H1 (cell line): ENCODE measurements at regions not wholly inside any gene's neighbourhood (a gene's known extent, or its start where the extent isn't known, plus 50 kb on each side); places are given as distances from the start of the nearest gene placed in this dataset.

Experiments used
- CHD7 ChIP-seq: fragments of 300-600 bp; sonication (generic); IDR thresholded peaks from 2 replicates; pipeline ENCODE4 v1.7.1; 2012; ENCODE audit warnings: low read length, moderate library complexity, mild to moderate bottlenecking, inconsistent platforms; ENCODE audit not compliant: insufficient replicate concordance
- EP300 ChIP-seq, 2 experiments: IDR thresholded peaks; 1 replicate in 1 of 2; 2 replicates in 1 of 2; pipeline ENCODE4 v1.6.1; 2011 to 2012; ENCODE audit warnings: low read depth in 2 of 2, low read length in 2 of 2, mild to moderate bottlenecking in 2 of 2, borderline replicate concordance in 1 of 2, inconsistent platforms in 1 of 2, moderate library complexity in 1 of 2
- JUN ChIP-seq: IDR thresholded peaks from 2 replicates; pipeline ENCODE4 v1.6.1; 2011; ENCODE audit warnings: low read depth, mild to moderate bottlenecking, improper control_type of control experiment, low read length
- RBBP5 ChIP-seq: IDR thresholded peaks from 2 replicates; pipeline ENCODE4 v1.7.1; 2012; ENCODE audit warnings: low read depth, mild to moderate bottlenecking, inconsistent platforms, low read length, moderate library complexity, borderline replicate concordance
- SP1 ChIP-seq: IDR thresholded peaks from 2 replicates; pipeline ENCODE4 v1.6.1; 2011; ENCODE audit warnings: low read depth, low read length
- SRF ChIP-seq: IDR thresholded peaks from 2 replicates; pipeline ENCODE4 v1.6.1; 2011; ENCODE audit warnings: mild to moderate bottlenecking, low read depth, low read length, moderate library complexity
- TAF7 ChIP-seq: optimal IDR thresholded peaks from 2 replicates; pipeline ENCODE3; 2011; ENCODE audit warnings: low read depth, mild to moderate bottlenecking, inconsistent platforms, low read length, moderate library complexity, borderline replicate concordance
- TEAD4 ChIP-seq: IDR thresholded peaks from 2 replicates; pipeline ENCODE4 v1.6.1; 2012; ENCODE audit warnings: low read depth, low read length, inconsistent platforms, mixed read lengths
- TF ChIP-seq, protein P1 (sequence below), 3 experiments: IDR thresholded peaks; 1 replicate in 2 of 3; 2 replicates in 1 of 3; pipeline versions ENCODE4 v1.5.1 to v1.6.1; 2011; ENCODE audit warnings: low read length in 3 of 3, mild to moderate bottlenecking in 3 of 3, inconsistent platforms in 2 of 3, low read depth in 1 of 3, moderate library complexity in 1 of 3; ENCODE audit not compliant: insufficient read depth in 1 of 3; ENCODE audit errors: control extremely low read depth in 1 of 3

GRCh38 chr3:187939891-187940290 lies 194.6 kb upstream of the BCL6 start (continued):
- no peak for TF ChIP-seq CHD7
- no peak for TF ChIP-seq TEAD4
- TF ChIP-seq RBBP5, result no peak
- TF ChIP-seq EP300 (IDR thresholded peaks at IDR 0.05; ENCODE audit: borderline replicate concordance in 1 of 2, low read depth in 2 of 2, low read length in 2 of 2), result no peak
- TF ChIP-seq JUN, result no peak
- TF ChIP-seq, protein P1, sequence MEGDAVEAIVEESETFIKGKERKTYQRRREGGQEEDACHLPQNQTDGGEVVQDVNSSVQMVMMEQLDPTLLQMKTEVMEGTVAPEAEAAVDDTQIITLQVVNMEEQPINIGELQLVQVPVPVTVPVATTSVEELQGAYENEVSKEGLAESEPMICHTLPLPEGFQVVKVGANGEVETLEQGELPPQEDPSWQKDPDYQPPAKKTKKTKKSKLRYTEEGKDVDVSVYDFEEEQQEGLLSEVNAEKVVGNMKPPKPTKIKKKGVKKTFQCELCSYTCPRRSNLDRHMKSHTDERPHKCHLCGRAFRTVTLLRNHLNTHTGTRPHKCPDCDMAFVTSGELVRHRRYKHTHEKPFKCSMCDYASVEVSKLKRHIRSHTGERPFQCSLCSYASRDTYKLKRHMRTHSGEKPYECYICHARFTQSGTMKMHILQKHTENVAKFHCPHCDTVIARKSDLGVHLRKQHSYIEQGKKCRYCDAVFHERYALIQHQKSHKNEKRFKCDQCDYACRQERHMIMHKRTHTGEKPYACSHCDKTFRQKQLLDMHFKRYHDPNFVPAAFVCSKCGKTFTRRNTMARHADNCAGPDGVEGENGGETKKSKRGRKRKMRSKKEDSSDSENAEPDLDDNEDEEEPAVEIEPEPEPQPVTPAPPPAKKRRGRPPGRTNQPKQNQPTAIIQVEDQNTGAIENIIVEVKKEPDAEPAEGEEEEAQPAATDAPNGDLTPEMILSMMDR (IDR thresholded peaks at IDR 0.05; ENCODE audit: control extremely low read depth in 1 of 3, insufficient read depth in 1 of 3, low read depth in 1 of 3, low read length in 3 of 3), result no peak
- TF ChIP-seq TAF7, result no peak
- TF ChIP-seq SP1, result no peak
- TF ChIP-seq SRF, result no peak
